Upper lobe of left lung (tissue), 4 donors: ENCODE measurements at regions not wholly inside any gene's neighbourhood (a gene's known extent, or its start where the extent isn't known, plus 50 kb on each side); places are given as distances from the start of the nearest gene placed in this dataset.

Experiments
- CTCF ChIP-seq, 6 experiments: fragments of 450-650 bp in 4 of 6; fragments of 200-600 bp in 2 of 6; sonication (generic) in 2 of 6; IDR thresholded peaks; one replicate each; pipeline ENCODE4 v1.5.1; 2016 to 2019; ENCODE audit warnings: antibody characterized with exemption in 6 of 6
- POLR2A ChIP-seq, 4 donors: fragments of 450-650 bp; IDR thresholded peaks; one replicate each; pipeline ENCODE4 v1.5.1; 2016 to 2017; ENCODE audit warnings: antibody characterized with exemption in 4 of 4, mild to moderate bottlenecking in 2 of 4

- TF ChIP-seq CTCF (IDR thresholded peaks at IDR 0.05) (no peak), POLR2A (IDR thresholded peaks at IDR 0.05) (no peak)
These were observed 1537.0 kb downstream of the C4orf33 start for GRCh38 chr4:130632731-130633604.
